ENCODE measurements at regions not wholly inside any gene's neighbourhood (a gene's known extent, or its start where the extent isn't known, plus 50 kb on each side); places are given as distances from the start of the nearest gene placed in this dataset.

DNA sequence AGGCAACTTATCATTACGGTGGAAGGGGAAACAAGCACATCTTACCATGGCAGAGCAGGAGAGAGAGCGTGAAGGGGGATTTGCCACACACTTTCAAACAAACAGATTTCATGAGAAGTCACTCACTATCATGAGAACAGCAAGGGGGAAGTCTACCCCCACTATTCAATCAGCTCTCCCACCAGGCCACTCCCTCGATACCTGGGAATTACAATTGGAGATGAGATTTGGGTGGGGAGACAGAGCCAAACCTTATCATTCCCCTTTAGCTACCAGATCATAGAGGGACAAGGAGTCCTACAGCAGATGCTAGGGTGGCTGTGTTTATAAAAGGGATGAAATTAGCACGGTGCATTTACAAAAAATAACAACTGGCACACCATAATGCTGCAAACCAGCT is 2149.4 kb upstream of the ACO1 start:
- H2AK5ac ChIP-seq (ENCODE audit: insufficient read length, low read length) = no peak overlapping the region
- H4K5ac ChIP-seq (ENCODE audit: insufficient read length, low read depth, low read length) = no peak overlapping the region
- no peak overlapping the region for H3K9ac ChIP-seq (ENCODE audit: extremely low read depth, insufficient read length, low read length)
- H3K79me1 ChIP-seq (ENCODE audit: insufficient read depth, low read depth, low read length, poor library complexity, severe bottlenecking) = no peaks in the 10 kb centered on the region
- H3K79me2 ChIP-seq (ENCODE audit: insufficient read depth, low read length) = no peaks in the 10 kb centered on the region
- no peak overlapping the region for H2AFZ ChIP-seq (ENCODE audit: low read length)
- H3K14ac ChIP-seq (ENCODE audit: insufficient read depth, low read length) = no peak overlapping the region
- Mint-ChIP-seq H3K4me1 (peaks cover 0 to 4% of the 10 kb centered on the region in 2 experiments; a peak in 2 of 4 replicates), H3K27me3 (ENCODE audit: low read depth) (no peaks in the 10 kb centered on the region), H3K4me3 (no peak overlapping the region), H3K9me3 (no peaks in the 10 kb centered on the region), H3K36me3 (ENCODE audit: insufficient read depth in 1 of 3, low read depth in 3 of 3) (no peaks in the 10 kb centered on the region), H3K27ac (0 out of 7 replicates have a peak overlapping the region, but pooled peaks of 1 of the 3 experiments have one; percentile 48)
- H2BK120ac ChIP-seq (ENCODE audit: low read depth, low read length, poor library complexity, severe bottlenecking) = no peak overlapping the region
- no peak overlapping the region for H2BK20ac ChIP-seq (ENCODE audit: low read depth, low read length, poor library complexity, severe bottlenecking)
- TF ChIP-seq CTCF (conservative IDR thresholded peaks at IDR 0.05) = no peak
- H3K4me1 ChIP-seq (ENCODE audit: insufficient read depth, low read length) = no peaks in the 10 kb centered on the region
- H3T11ph ChIP-seq (ENCODE audit: low read length) = no peak overlapping the region
- no peaks in the 10 kb centered on the region for H3K27me3 ChIP-seq (ENCODE audit: insufficient read depth, low read length)
- H4K20me1 ChIP-seq (ENCODE audit: control insufficient read depth, insufficient read depth, insufficient read length) = no peaks in the 10 kb centered on the region
- no peak overlapping the region for H3K4ac ChIP-seq (ENCODE audit: low read depth, low read length)
- H2BK15ac ChIP-seq (ENCODE audit: low read depth, low read length) = no peak overlapping the region
- H3K27ac ChIP-seq (ENCODE audit: insufficient read length, low read depth, low read length) = no peak overlapping the region
- no peak overlapping the region for H2BK5ac ChIP-seq (ENCODE audit: insufficient read length, low read length)
- no peak overlapping the region for H2BK12ac ChIP-seq (ENCODE audit: insufficient read length, low read depth, low read length)
- no peak overlapping the region for H4K91ac ChIP-seq (ENCODE audit: insufficient read length, low read depth, low read length)
- no peak overlapping the region for H3K56ac ChIP-seq (ENCODE audit: insufficient read length, low read depth, low read length)
- no peaks in the 10 kb centered on the region for H3K9me3 ChIP-seq (ENCODE audit: control insufficient read depth, low read depth, low read length)
- H3K23me2 ChIP-seq (ENCODE audit: insufficient read length, low read depth, low read length, poor library complexity, severe bottlenecking) = no peaks in the 10 kb centered on the region
- no peak overlapping the region for H3K23ac ChIP-seq (ENCODE audit: insufficient read length, low read depth, low read length)
- no peak for DNase-seq
- no peak overlapping the region for H4K8ac ChIP-seq (replicated peaks; ENCODE audit: insufficient read length, low read depth, low read length)
- H3K4me2 ChIP-seq (ENCODE audit: insufficient read depth, insufficient read length, low read length) = no peak overlapping the region
- no peak overlapping the region for H3K18ac ChIP-seq (ENCODE audit: insufficient read length, low read depth, low read length)
- WGBS (ENCODE audit: extremely low coverage, insufficient read length, low lambda C conversion rate) = no CpG with 5 or more reads among the region's 4 CpGs

Data from H9 (cell line).